H1 (cell line): ENCODE measurements at regions not wholly inside any gene's neighbourhood (a gene's known extent, or its start where the extent isn't known, plus 50 kb on each side); places are given as distances from the start of the nearest gene placed in this dataset.

Source experiments
- CTCF ChIA-PET: fragments of 300-600 bp; sonication (Branson Sonifier 250); formaldehyde crosslinking; loops from one replicate; lab custom pipeline; 2021; ENCODE audit not compliant: partially characterized antibody; lab: Charles Lee
- POLR2A ChIA-PET: fragments of 300-600 bp; sonication (Branson Sonifier 250); formaldehyde crosslinking; loops from one replicate; lab custom pipeline; 2021; ENCODE audit warnings: inconsistent platforms; ENCODE audit not compliant: partially characterized antibody; lab: Charles Lee
- DNase-seq, 2 experiments: peaks; one replicate each; pipeline versions ENCODE4 v3.0.0 to v3.0.0-alpha.2; 2010 to 2022; ENCODE audit warnings: low spot score in 2 of 2, low read depth in 1 of 2, mixed read lengths in 1 of 2
- FAIRE-seq: peaks from 2 replicates; lab custom pipeline; 2011; peaks lifted over from hg19 to GRCh38; lab: Jason Lieb, UNC
- H2AFZ ChIP-seq: 2 replicates; pipeline ENCODE4 v1.8.1; 2012; ENCODE audit warnings: low read length, inconsistent platforms
- H2AK5ac ChIP-seq: 2 replicates; pipeline ENCODE4 v1.6.1; 2013; ENCODE audit warnings: low read depth, low read length
- H2BK120ac ChIP-seq: replicated peaks from 2 replicates; pipeline ENCODE3; 2013; ENCODE audit warnings: low read depth, low read length, inconsistent platforms
- H2BK12ac ChIP-seq: 2 replicates; pipeline ENCODE4 v1.6.1; 2013; ENCODE audit warnings: low read depth, low read length
- H2BK15ac ChIP-seq: 2 replicates; pipeline ENCODE4 v1.6.1; 2013; ENCODE audit warnings: low read length
- H2BK20ac ChIP-seq: 2 replicates; pipeline ENCODE4 v1.6.1; 2013; ENCODE audit warnings: low read length
- H2BK5ac ChIP-seq: 2 replicates; pipeline ENCODE4 v1.6.1; 2013; ENCODE audit warnings: low read depth, low read length
- H3K14ac ChIP-seq: 2 replicates; pipeline ENCODE4 v1.6.1; 2013; ENCODE audit warnings: inconsistent platforms; ENCODE audit not compliant: insufficient read length
- H3K18ac ChIP-seq: 2 replicates; pipeline ENCODE4 v1.6.1; 2013; ENCODE audit warnings: low read length; ENCODE audit errors: extremely low read depth
- H3K23ac ChIP-seq: 2 replicates; pipeline ENCODE4 v1.6.1; 2013; ENCODE audit warnings: inconsistent platforms; ENCODE audit not compliant: insufficient read length
- H3K23me2 ChIP-seq: 2 replicates; pipeline ENCODE4 v1.6.1; 2013; ENCODE audit warnings: low read depth, low read length
- H3K27ac ChIP-seq: 2 replicates; pipeline ENCODE4 v1.6.1; 2011; ENCODE audit warnings: low read depth, low read length, inconsistent platforms
- H3K27me3 ChIP-seq, 4 experiments: replicated peaks in 1 of 4; 1 replicate in 1 of 4; 2 replicates in 3 of 4; pipeline versions ENCODE4 v1.6.1 to v1.8.1; 2011 to 2013; ENCODE audit warnings: low read length in 3 of 4, mild to moderate bottlenecking in 3 of 4, inconsistent platforms in 2 of 4, mixed read lengths in 2 of 4, moderate library complexity in 1 of 4; ENCODE audit not compliant: control insufficient read depth in 3 of 4, insufficient read depth in 3 of 4; ENCODE audit errors: extremely low read depth in 1 of 4
- H3K36me3 ChIP-seq, 4 experiments: 2 replicates each; pipeline versions ENCODE4 v1.6.1 to v1.8.1; 2011 to 2013; ENCODE audit warnings: mild to moderate bottlenecking in 4 of 4, low read length in 3 of 4, moderate library complexity in 2 of 4, control low read depth in 1 of 4, inconsistent platforms in 1 of 4; ENCODE audit not compliant: insufficient read depth in 4 of 4, control insufficient read depth in 2 of 4
- H3K4ac ChIP-seq: replicated peaks from 2 replicates; pipeline ENCODE3; 2013; ENCODE audit warnings: low read length, low read depth, mixed read lengths, inconsistent platforms; ENCODE audit not compliant: insufficient read length
- H3K4me1 ChIP-seq, 4 experiments: replicated peaks in 1 of 4; 1 replicate in 1 of 4; 2 replicates in 3 of 4; pipeline versions ENCODE4 v1.6.1 to v1.8.1; 2011 to 2013; ENCODE audit warnings: low read length in 3 of 4, inconsistent platforms in 2 of 4, mixed read lengths in 1 of 4; ENCODE audit not compliant: insufficient read depth in 4 of 4, control insufficient read depth in 3 of 4
- H3K4me2 ChIP-seq, 2 experiments: 2 replicates each; pipeline versions ENCODE4 v1.6.1 to v1.8.1; 2011 to 2013; ENCODE audit warnings: low read depth in 2 of 2, low read length in 2 of 2, control low read depth in 1 of 2, inconsistent platforms in 1 of 2, mild to moderate bottlenecking in 1 of 2; ENCODE audit not compliant: insufficient read depth in 1 of 2
- H3K4me3 ChIP-seq, 4 experiments: fragments of 200-600, 300-600 bp in 1 of 4; sonication (generic), shearing (Covaris generic), sonication (Bioruptor Twin) in 1 of 4; 2 replicates each; pipeline versions ENCODE4 v1.5.1 to v1.8.1; 2011 to 2016; ENCODE audit warnings: low read length in 4 of 4, low read depth in 3 of 4, control low read depth in 2 of 4, inconsistent platforms in 2 of 4, mild to moderate bottlenecking in 2 of 4, mixed read lengths in 1 of 4, moderate library complexity in 1 of 4; ENCODE audit not compliant: insufficient read depth in 2 of 4; ENCODE audit errors: extremely low read depth in 1 of 4
- H3K56ac ChIP-seq: replicated peaks from 2 replicates; pipeline ENCODE3; 2013; ENCODE audit warnings: low read depth, mild to moderate bottlenecking, mixed read lengths, low read length, inconsistent platforms; ENCODE audit not compliant: insufficient read length
- H3K79me1 ChIP-seq: 2 replicates; pipeline ENCODE4 v1.6.1; 2013; ENCODE audit warnings: low read depth, low read length, control low read depth
- H3K79me2 ChIP-seq, 2 experiments: 2 replicates each; pipeline versions ENCODE4 v1.6.1 to v1.8.1; 2012 to 2013; ENCODE audit warnings: low read length in 2 of 2, mild to moderate bottlenecking in 2 of 2, inconsistent platforms in 1 of 2; ENCODE audit not compliant: insufficient read depth in 2 of 2, control insufficient read depth in 1 of 2
- H3K9ac ChIP-seq, 4 experiments: replicated peaks in 1 of 4; 1 replicate in 1 of 4; 2 replicates in 3 of 4; pipeline versions ENCODE4 v1.6.1 to v1.8.1; 2011 to 2013; ENCODE audit warnings: low read depth in 3 of 4, low read length in 3 of 4, control low read depth in 2 of 4, mild to moderate bottlenecking in 2 of 4, moderate library complexity in 2 of 4, inconsistent platforms in 1 of 4; ENCODE audit errors: extremely low read depth in 1 of 4
- H3K9me3 ChIP-seq, 2 experiments: 2 replicates each; pipeline versions ENCODE4 v1.6.1 to v1.8.1; 2012 to 2013; ENCODE audit warnings: mild to moderate bottlenecking in 2 of 2, moderate library complexity in 2 of 2, control low read depth in 1 of 2, inconsistent platforms in 1 of 2, low read depth in 1 of 2, low read length in 1 of 2, mixed read lengths in 1 of 2; ENCODE audit not compliant: insufficient read depth in 2 of 2
- H4K20me1 ChIP-seq, 2 experiments: replicated peaks in 1 of 2; 2 replicates each; pipeline versions ENCODE3 to v1.8.1; 2011 to 2013; ENCODE audit warnings: inconsistent platforms in 2 of 2, low read length in 2 of 2, mild to moderate bottlenecking in 1 of 2; ENCODE audit not compliant: insufficient read depth in 2 of 2, control insufficient read depth in 1 of 2
- H4K5ac ChIP-seq: 2 replicates; pipeline ENCODE4 v1.6.1; 2013; ENCODE audit warnings: low read length, low read depth, mixed read lengths, inconsistent platforms; ENCODE audit not compliant: insufficient read length
- H4K8ac ChIP-seq: 2 replicates; pipeline ENCODE4 v1.8.0; 2013; ENCODE audit warnings: mild to moderate bottlenecking, moderate library complexity, low read length, inconsistent platforms; ENCODE audit not compliant: insufficient read depth; ENCODE audit errors: extremely low read depth
- H4K91ac ChIP-seq: replicated peaks from 2 replicates; pipeline ENCODE3; 2013; ENCODE audit warnings: low read length, mixed read lengths, inconsistent platforms; ENCODE audit not compliant: insufficient read length
- BACH1 ChIP-seq: IDR thresholded peaks from 2 replicates; pipeline ENCODE4 v1.6.1; 2012; ENCODE audit warnings: low read length, improper control_type of control experiment
- CEBPB ChIP-seq: IDR thresholded peaks from 2 replicates; pipeline ENCODE4 v1.6.1; 2012; ENCODE audit warnings: low read depth, low read length
- E2F6 ChIP-seq: IDR thresholded peaks from 2 replicates; pipeline ENCODE4 v1.6.1; 2012; ENCODE audit warnings: inconsistent platforms
- GTF2F1 ChIP-seq: IDR thresholded peaks from 2 replicates; pipeline ENCODE4 v1.6.1; 2012; ENCODE audit warnings: low read depth, low read length, improper control_type of control experiment, borderline replicate concordance
- HDAC6 ChIP-seq: IDR thresholded peaks from one replicate; pipeline ENCODE4 v1.7.1; 2012; ENCODE audit warnings: low read depth, mild to moderate bottlenecking, inconsistent platforms, low read length, moderate library complexity
- JUN ChIP-seq: IDR thresholded peaks from 2 replicates; pipeline ENCODE4 v1.6.1; 2011; ENCODE audit warnings: low read depth, mild to moderate bottlenecking, improper control_type of control experiment, low read length
- KDM4A ChIP-seq: IDR thresholded peaks from one replicate; pipeline ENCODE4 v1.7.1; 2012; ENCODE audit warnings: low read depth, mild to moderate bottlenecking, moderate library complexity, low read length, inconsistent platforms; ENCODE audit not compliant: severe bottlenecking
- MAFK ChIP-seq: IDR thresholded peaks from 2 replicates; pipeline ENCODE4 v1.6.1; 2012; ENCODE audit warnings: low read depth, mild to moderate bottlenecking, improper control_type of control experiment, low read length
- MAX ChIP-seq: IDR thresholded peaks from 2 replicates; pipeline ENCODE4 v1.6.1; 2012; ENCODE audit warnings: inconsistent platforms
- NRF1 ChIP-seq: IDR thresholded peaks from 2 replicates; pipeline ENCODE4 v1.6.1; 2011; ENCODE audit warnings: mild to moderate bottlenecking, low read depth, low read length, improper control_type of control experiment
- PHF8 ChIP-seq: fragments of 200-600 bp; sonication (generic); conservative IDR thresholded peaks from 2 replicates; pipeline ENCODE4 v1.7.1; 2012; ENCODE audit warnings: low read depth, mild to moderate bottlenecking, inconsistent platforms, low read length, moderate library complexity
- WGBS, 2 experiments: shearing (Covaris generic) in 1 of 2; methylation state at CpG; one replicate each; pipeline versions ENCODE4 v1.1.6 to v1.1.7; 2013 to 2015; ENCODE audit warnings: low lambda C conversion rate in 2 of 2, mixed read lengths in 2 of 2, inconsistent platforms in 1 of 2, low coverage in 1 of 2, missing lambda C conversion rate in 1 of 2; ENCODE audit not compliant: insufficient replicate concordance in 2 of 2, insufficient coverage in 1 of 2, insufficient read length in 1 of 2; ENCODE audit errors: extremely low coverage in 1 of 2, missing lambda C conversion rate in 1 of 2; 5-methylcytosine and 5-hydroxymethylcytosine counted together

GRCh38 chr2:126534478-126534877 lies 121.5 kb upstream of the GYPC start:
- Histone ChIP-seq H3K56ac (no peak overlapping the region), H3K36me3 (no peaks in the 10 kb centered on the region), H3K23ac (no peak overlapping the region), H4K5ac (no peak overlapping the region), H4K91ac (no peak overlapping the region), H3K4me2 (no peak overlapping the region), H3K79me1 (no peaks in the 10 kb centered on the region), H3K14ac (no peak overlapping the region), H4K20me1 (no peaks in the 10 kb centered on the region), H2BK5ac (no peak overlapping the region), H2BK120ac (no peak overlapping the region), H3K27me3 (no peaks in the 10 kb centered on the region), H3K9ac (no peak overlapping the region), H4K8ac (no peak overlapping the region), H3K18ac (no peak overlapping the region), H3K27ac (no peak overlapping the region), H3K4ac (no peak overlapping the region), H3K4me1 (no peaks in the 10 kb centered on the region), H2AK5ac (no peak overlapping the region), H2BK15ac (no peak overlapping the region), H2BK12ac (no peak overlapping the region), H3K79me2 (no peaks in the 10 kb centered on the region), H2BK20ac (no peak overlapping the region), H3K23me2 (no peaks in the 10 kb centered on the region), H2AFZ (no peak overlapping the region)
- CTCF ChIA-PET = interaction anchor here (1.0 kb wide), 1 partner anchor 242 kb away, joined by 7 read pairs; no protein-coding TSS in a partner anchor
- FAIRE-seq (no peak), DNase-seq (no peak)
- 82% methylated on average over 6 of the region's 6 CpGs; no CpG with 5 or more reads in 1 of the 2 experiments for WGBS, 2 experiments
- no peak for TF ChIP-seq MAFK
- no peak for TF ChIP-seq KDM4A
- no peak for TF ChIP-seq NRF1
- no peak for TF ChIP-seq GTF2F1
- no peak for TF ChIP-seq E2F6
- no peak for TF ChIP-seq MAX
- no peak for TF ChIP-seq PHF8
- TF ChIP-seq HDAC6 = no peak
- TF ChIP-seq BACH1 = no peak
- no peak for TF ChIP-seq CEBPB
- TF ChIP-seq JUN = no peak
- TF ChIP-seq, all 59 proteins: peak for 0
- Histone ChIP-seq H3K9me3 (no peaks in the 10 kb centered on the region), H3K4me3 (no peak overlapping the region)
- POLR2A ChIA-PET = no interaction called here
